GM18502 (cell line): ENCODE measurements at regions not wholly inside any gene's neighbourhood (a gene's known extent, or its start where the extent isn't known, plus 50 kb on each side); places are given as distances from the start of the nearest gene placed in this dataset.

Experiments
- ATAC-seq: cut with Tn5 transposase; IDR thresholded peaks from one replicate; pipeline ENCODE4 v1.9.1; 2021; ENCODE audit warnings: mild to moderate bottlenecking; ENCODE audit not compliant: unreplicated experiment, poor library complexity

GRCh38 chr4:74878323-74878722 is 54.6 kb upstream of the PARM1 start:
- no peak for ATAC-seq

DNA sequence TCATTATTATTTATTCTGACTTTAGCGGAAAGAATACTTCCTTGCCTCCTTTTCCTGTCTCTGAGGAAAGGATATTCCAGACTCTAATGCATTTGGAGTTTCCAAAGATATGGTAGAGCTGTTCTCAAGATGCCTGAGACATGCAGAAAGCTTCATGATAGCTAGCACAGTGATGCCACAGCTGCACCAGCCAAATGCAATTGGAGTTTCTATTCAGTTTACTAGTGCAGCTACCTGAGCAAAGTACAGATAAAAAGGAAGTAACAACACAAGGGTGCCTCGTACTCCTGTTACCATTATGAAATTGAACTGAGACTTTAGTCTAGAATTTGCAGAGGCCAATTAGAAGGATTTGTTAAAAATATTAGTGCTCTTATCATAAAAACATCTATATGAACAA is 57.5 kb upstream of the PARM1 start:
- ATAC-seq, result no peak

DNA sequence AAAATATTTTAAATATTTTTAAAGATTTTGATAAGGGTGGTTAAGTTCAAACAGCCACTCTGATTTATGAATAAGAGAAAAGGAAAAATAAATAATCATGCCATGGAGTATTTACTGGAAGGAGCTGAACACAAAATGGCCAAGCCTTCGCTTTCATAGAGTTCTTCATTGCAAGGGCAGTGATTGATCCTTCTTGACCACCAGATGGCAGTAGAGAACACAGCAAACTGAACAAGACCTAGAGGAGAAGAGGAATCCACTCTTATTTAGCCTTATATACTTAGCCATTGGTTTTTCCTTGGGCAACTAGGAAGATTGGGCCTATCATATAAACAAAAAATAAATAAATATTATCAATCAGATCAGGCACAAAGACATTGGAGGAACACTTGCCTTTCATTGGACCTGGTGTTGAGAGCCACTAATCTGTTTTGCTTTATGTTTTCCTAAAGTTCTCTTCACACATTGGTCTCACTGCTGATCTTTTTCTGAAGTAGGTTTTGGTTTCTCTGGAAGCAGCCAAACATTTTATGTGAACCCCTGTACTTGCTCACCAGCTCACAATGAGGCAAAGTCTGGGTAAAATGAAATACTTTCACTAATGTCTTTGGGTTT is 58.1 kb upstream of the PARM1 start:
- peak; percentile 69 for ATAC-seq

DNA sequence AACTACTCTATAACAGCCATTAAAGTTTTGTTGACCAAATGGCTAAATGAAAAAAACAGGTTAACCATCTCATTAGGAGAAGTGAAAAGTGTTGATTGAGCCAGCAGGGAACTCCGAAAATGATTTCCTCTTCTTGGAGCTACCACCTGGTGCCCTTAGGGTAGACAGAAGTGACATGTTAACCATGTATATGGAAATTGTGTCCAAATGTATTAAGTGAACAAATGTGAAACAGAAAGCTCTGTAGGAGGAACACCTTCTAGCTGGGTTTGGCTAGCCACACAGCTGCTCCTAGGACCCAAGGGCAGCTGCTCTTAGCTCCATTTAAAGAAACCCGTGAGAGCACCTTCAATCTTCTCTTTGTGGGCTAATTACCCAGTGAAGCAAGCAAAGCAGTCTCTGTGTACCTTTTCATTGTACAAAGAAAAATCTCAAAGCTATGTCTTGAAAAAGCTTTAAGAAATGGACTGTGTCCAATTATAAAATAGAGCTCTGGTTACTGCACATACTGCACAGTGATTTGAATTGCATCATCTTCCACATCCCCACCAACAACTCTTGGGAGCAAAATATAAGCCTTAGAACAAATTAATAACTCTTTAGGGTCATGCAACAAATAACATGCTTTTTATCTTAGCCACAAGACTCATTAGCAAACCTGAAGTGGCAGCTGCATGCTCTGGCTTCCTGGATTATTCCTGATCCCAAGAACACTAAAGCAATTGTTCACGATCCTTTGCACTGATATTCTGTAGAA is 59.2 kb upstream of the PARM1 start:
- ATAC-seq, result peak; percentile 90

- no peak for ATAC-seq
Observed at GRCh38 chr4:74858921-74859562, 64.7 kb upstream of the BTC start.

DNA sequence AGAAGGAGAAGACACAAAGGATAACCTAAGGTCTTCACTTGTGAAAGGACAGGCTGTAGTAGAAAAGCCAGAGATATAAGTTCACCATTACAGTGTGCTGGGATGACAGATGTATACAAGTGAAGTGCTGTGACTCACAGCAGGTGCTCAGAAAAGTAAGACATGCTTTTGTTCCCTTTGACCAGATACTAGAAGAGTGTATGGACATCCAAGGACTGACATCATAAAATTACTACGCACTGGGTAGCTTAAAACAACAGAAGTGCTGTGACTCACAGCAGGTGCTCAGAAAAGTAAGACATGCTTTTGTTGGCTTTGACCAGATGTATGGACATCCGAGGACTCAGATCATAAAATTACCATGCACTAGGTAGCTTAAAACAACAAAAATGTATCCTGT is 61.6 kb upstream of the BTC start:
- ATAC-seq, result no peak

GRCh38 chr4:74848774-74849173 is 54.5 kb upstream of the BTC start:
- ATAC-seq, result no peak

GRCh38 chr4:74845834-74846233 is 51.5 kb upstream of the BTC start:
- ATAC-seq, result no peak
